Stimulated activated CD4-positive, alpha-beta T cell treated with anti-CD3 and anti-CD28 coated beads, Interleukin-12 subunit alpha, Interleukin-12 subunit beta, amount 100 ng/mL, for 4 hours (primary cell): ENCODE measurements at regions not wholly inside any gene's neighbourhood (a gene's known extent, or its start where the extent isn't known, plus 50 kb on each side); places are given as distances from the start of the nearest gene placed in this dataset.

Experiments
- DNase-seq: peaks from one replicate; pipeline ENCODE4 v3.0.0-alpha.2; 2020

- DNase-seq = no peak
Measured at GRCh38 chr18:71873695-71874094, 670.4 kb downstream of the CBLN2 start.

GRCh38 chr18:71865888-71866287, 678.3 kb downstream of the CBLN2 start:
- DNase-seq = no peak

- DNase-seq = no peak
Measured at GRCh38 chr18:71850602-71851001, 693.5 kb downstream of the CBLN2 start.

- DNase-seq = no peak
Measured at GRCh38 chr18:71849407-71849806, 694.7 kb downstream of the CBLN2 start.

GRCh38 chr18:71846716-71847115, 697.4 kb downstream of the CBLN2 start:
- DNase-seq = no peak

- no peak for DNase-seq
Measured at GRCh38 chr18:71844814-71845213, 699.3 kb downstream of the CBLN2 start.

- no peak for DNase-seq
Measured at GRCh38 chr18:71842666-71843065, 701.5 kb downstream of the CBLN2 start.

- no peak for DNase-seq
Measured at GRCh38 chr18:71837547-71837946, 706.6 kb downstream of the CBLN2 start.

- no peak for DNase-seq
Measured at GRCh38 chr18:71832946-71833617, 711.1 kb downstream of the CBLN2 start.

GRCh38 chr18:71831039-71831438, 713.1 kb downstream of the CBLN2 start:
- no peak for DNase-seq

- DNase-seq = no peak
Measured at GRCh38 chr18:71827301-71827700, 716.8 kb downstream of the CBLN2 start.

- no peak for DNase-seq
Measured at GRCh38 chr18:71815305-71815704, 728.8 kb downstream of the CBLN2 start.

GRCh38 chr18:71809711-71810110, 734.4 kb downstream of the CBLN2 start:
- no peak for DNase-seq

GRCh38 chr18:71808616-71809015, 735.5 kb downstream of the CBLN2 start:
- no peak for DNase-seq

- no peak for DNase-seq
Measured at GRCh38 chr18:71807586-71807985, 736.6 kb downstream of the CBLN2 start.

GRCh38 chr18:71798986-71799673, 745.0 kb downstream of the CBLN2 start:
- no peak for DNase-seq

GRCh38 chr18:71797554-71797953, 746.6 kb downstream of the CBLN2 start:
- DNase-seq = no peak

- DNase-seq = no peak
Measured at GRCh38 chr18:71784777-71785176, 759.4 kb downstream of the CBLN2 start.

- no peak for DNase-seq
Measured at GRCh38 chr18:71760541-71760940, 783.6 kb downstream of the CBLN2 start.

- no peak for DNase-seq
Measured at GRCh38 chr18:71754246-71754645, 789.9 kb downstream of the CBLN2 start.

- no peak for DNase-seq
Measured at GRCh38 chr18:71743634-71744033, 800.5 kb downstream of the CBLN2 start.

- DNase-seq = no peak
Measured at GRCh38 chr18:71729611-71730010, 814.5 kb downstream of the CBLN2 start.

- no peak for DNase-seq
Measured at GRCh38 chr18:71727909-71728308, 816.2 kb downstream of the CBLN2 start.

GRCh38 chr18:71725256-71725655, 818.9 kb downstream of the CBLN2 start:
- no peak for DNase-seq

- DNase-seq = no peak
Measured at GRCh38 chr18:71707985-71708500, 836.1 kb downstream of the CBLN2 start.
